Activated gamma-delta T cell treated with Interleukin-2 at 50 U/mL for 16 hours (primary cell): ENCODE measurements at regions not wholly inside any gene's neighbourhood (a gene's known extent, or its start where the extent isn't known, plus 50 kb on each side); places are given as distances from the start of the nearest gene placed in this dataset.
"Not testable (repeated sequence)": the region's sequence is repeated elsewhere in the genome, so short reads cannot be mapped to it uniquely, and the experiment has no call there.

Source experiments
- DNase-seq: peaks from one replicate; pipeline ENCODE4 v3.0.0-alpha.2; 2020

DNA sequence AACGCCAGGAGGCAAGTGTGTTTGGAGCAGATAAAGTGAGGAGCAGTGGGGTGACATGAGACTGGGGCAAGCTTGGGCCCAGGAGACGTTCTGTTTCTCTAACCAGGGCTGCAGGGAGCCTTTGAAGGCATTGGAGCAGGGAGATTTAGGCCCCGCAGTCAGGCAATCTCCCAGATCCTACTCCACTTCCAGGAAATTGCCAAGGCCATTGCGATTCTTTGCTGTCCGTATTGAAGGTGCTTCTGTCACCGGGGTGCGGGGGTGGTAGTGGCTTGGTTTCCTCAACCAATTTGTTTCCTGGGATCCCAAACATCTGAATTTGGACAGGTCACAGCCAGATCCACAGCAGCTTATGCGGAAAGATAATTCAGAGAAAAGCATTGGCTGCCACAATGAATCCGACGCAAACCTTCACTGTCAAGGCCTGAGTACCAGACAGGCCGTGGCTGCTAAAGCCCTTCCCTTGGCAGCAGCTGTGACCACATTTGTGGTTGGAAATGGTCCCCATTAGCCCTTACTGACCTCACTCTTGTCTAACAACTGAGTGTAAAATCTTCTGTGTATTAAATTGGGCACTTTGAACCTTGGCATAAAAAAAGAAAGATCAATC is 385.6 kb downstream of the PTPRU start:
- no peak for DNase-seq

DNA sequence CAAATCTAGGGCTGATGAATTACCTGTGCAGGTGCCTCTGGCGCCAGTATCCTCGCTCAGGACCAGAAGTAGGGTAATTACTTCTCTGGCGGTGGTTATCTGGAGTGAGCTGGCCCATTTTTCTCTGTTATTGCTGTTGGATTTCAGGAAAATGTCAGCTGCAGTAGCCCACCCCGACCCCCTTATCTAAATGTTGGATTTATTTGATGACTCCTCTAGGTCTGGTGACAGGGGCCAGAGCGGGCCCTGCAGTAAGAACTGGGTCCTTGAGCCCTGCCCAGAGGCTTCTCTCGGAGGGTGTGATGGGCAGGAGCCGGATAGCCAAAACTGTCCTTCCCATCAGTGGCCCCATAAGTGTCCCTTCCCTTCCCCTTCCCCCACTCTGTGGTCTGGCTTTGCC is 384.3 kb downstream of the PTPRU start:
- DNase-seq, result no peak

DNA sequence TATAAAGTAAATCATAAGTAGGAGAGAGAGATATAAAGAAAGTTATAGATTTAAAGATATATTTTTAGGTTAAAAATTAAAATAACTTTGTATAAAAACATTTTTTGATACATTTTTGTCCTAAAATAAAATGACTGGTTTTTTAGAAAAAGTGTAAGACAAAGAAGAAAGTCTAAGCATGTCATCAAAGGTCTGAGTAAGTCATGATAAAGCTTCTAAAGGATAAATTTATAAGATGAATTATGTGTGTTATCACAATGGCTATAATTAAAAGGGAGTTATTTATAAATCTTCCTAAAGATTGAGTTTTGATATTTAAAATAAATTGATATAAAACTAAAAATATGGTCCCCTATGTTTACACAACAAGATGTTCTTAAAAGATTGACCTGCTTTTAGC is 370.9 kb downstream of the PTPRU start:
- DNase-seq, result no peak

DNA sequence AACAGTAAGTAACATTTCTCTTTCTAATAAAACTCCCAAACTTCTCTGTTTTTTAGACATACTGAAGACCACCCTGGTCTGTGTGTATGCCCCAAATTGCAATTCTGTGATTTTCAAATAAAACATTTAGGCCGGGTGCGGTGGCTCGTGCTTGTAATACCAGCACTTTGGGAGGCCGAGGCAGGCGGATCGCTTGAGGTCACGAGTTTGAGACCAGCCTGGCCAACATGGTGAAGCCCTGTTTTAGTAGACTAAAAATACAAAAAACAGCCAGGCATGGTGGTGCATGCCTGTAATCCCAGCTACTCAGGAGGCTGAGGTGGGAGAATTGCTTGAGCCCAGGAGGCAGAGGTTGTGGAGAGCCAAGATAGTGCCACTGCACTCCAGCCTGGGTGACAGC is 368.5 kb downstream of the PTPRU start:
- DNase-seq, result not testable (repeated sequence)

DNA sequence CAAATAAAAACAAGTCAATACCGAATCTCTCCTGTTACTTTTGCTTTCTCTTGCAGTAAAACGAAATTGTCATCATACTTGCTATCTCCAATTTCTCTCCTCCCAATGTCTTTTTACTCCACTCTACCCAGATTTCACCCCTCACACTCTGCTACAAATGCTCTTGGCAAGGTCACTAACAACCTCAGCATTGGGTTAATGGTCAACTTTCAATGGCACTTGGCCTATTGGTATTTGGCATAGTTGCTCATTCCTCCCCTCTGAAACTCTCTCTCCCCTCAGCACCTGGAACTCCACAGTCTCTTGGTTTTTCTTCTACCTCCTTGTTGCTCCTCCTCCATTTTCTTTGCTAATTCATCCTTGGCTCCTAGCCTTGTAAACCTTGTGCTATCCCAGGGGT is 367.3 kb downstream of the PTPRU start:
- no peak for DNase-seq

DNA sequence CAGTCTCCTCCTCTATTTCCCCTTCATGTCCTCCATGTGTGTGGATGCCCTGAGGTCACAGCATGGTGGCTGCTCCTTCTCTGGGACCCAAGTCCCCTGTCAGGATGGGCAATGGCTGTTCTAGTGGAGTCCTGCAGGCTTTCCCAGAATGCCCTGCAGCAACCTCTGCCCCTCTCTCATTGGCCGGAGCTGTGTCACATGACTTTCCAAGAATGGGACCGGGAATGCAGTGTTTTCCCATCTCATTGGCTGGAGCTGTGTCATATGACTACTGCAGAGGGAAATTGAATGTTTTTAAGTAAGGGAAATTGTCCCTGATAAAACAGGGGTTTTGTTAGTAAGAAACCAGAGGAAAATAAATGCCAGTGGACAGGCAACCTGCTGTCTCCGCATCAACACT is 365.9 kb downstream of the PTPRU start:
- no peak for DNase-seq

DNA sequence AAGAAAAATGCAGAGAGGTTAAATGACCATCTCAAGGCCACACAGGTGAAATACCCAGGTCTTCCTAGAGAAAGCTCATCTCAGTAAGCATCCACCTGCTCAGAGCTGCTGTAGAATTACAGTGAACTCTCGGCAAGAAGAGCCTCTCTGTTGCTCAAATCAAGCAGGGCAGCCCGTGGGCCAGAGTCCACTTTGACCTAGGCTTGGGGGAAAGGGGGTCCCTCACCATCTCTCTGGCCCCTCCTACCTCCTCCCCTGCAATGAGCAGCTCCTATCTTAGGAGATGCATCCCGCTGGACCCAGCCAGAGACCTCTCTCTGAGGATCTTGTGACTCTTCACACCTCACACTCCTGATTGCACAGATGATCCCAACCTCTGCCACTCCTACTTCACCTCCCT is 364.7 kb downstream of the PTPRU start:
- no peak for DNase-seq

DNA sequence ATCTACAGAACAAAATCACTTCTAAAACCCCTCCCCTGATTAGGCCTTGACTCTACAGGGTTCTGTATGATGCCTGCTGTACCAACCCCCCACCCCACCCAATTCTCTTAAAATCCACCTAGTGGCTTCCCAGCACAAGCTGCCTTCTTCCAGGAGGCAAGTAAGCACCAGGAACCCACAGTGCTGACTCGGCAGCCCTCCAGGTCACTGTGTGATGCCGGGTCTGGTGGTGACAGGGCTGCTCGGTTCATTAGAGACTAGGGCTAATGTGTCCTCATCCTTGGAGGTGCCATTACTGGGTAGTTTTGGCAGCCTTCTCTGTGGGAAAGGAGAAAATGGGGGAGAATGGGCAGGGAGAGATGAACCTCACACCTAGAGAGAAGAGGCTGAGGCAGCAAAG is 363.5 kb downstream of the PTPRU start:
- DNase-seq, result no peak

DNA sequence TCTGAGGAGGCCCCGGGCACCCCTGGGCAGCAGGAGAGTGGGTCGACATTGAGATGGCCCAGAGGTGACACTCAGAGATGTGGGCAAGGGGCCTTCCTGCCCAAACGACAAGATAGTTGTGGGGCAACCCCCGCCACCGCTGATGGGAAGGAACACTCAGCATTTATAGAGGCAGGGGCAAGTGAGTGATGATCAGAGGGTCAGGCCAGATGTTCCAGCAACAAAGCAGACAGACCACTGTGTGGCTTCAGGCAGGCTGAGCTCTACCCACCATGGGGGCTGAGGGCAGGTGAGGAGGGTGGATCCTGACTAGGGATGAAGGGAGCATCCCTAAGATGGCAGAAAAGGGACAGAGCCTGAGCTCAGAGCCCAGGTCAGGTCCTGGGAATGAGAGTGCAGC is 362.7 kb downstream of the PTPRU start:
- DNase-seq, result no peak

DNA sequence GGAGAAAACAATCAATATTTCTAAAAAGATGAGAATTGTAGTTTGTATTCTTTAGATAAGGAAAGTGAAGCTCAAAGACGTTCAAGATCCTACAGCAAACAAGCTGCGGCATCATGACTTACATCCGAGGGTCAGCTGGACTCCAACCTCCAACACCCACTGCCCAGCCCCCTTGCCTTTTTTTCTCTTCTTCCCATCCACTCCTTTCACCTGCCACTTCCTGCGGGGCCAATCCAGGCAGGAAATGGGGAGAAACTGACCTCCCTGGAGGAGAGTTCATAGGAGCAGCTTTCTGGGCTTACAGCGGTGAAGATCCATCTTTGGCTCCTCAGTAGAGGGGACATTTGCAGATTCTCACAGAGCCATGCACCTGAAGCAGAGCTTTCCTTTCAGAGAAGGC is 361.5 kb downstream of the PTPRU start:
- no peak for DNase-seq

DNA sequence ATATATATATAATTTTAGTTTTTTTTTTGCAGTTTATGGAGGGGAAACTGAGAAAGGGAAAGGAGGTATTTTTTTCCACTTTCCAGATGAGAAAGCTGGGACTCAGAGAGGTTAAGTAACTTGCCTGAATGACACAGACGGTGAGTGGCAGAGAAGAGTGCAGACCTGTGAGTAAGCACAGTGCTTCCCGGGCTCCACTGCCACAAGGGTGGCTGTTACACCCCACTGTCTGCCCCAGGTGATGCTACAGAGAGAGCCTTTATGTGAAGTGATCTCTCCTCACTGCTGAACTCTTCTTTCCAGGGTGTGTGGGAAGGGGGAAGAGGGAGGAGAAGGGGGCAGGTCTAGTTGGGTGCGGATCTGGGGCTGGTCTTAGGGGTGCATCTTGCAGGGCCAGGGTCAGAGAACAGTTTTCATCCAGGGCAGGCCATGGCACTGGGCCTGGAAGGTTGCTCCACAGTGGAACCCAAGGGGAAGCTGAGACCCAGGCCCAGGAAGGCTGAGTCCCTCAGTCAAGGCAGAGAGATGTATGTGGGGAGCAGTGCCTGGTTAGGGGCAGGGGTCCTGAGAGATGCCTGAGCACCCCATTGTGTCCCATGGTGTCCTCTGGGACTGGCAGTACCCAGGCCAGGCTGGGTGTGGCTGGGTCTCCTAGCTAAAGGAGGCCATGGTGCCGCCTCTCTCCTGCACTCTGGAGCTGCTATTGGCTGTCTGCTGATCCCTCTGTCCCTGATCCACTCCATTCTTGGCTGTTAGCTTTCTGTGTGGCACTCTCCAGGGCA is 357.5 kb downstream of the PTPRU start:
- DNase-seq, result no peak

DNA sequence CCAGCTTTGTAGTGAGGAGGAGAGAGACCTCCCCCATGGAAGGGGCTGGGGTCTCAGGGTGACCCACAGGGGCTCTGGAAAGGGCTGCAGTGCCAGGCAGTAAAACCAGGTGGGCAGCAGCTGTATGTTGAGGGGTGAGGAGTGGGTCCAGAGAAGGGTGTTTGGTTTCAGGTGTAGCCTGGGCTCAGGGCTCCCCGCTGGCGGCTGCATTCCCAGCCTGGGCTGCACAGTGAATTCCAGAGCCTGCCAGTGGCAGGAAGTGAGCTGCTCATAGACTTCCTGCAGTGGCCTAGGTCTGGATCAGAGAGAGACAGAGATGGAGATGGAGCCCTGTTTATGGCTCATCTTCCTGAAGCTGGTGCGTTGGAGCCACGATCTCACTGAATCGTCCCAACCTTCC is 356.4 kb downstream of the PTPRU start:
- no peak for DNase-seq

DNA sequence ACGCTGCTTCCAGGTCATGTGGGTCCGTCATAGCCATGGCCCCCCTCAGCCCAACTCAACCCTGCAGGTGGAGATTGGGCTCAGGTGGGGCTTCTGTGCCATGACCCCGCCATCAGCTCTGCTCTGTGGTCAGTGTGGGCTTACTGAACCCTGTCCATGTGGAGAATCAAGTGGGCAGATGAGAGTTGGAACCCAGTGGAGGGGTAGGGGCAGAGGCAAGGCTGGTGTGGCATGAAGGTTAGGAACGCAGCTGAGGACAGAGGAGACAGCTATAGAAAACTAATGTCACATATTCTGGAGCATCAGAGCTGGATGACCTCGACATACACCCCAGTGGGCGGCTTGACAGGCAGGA is 355.9 kb downstream of the PTPRU start:
- DNase-seq, result no peak

DNA sequence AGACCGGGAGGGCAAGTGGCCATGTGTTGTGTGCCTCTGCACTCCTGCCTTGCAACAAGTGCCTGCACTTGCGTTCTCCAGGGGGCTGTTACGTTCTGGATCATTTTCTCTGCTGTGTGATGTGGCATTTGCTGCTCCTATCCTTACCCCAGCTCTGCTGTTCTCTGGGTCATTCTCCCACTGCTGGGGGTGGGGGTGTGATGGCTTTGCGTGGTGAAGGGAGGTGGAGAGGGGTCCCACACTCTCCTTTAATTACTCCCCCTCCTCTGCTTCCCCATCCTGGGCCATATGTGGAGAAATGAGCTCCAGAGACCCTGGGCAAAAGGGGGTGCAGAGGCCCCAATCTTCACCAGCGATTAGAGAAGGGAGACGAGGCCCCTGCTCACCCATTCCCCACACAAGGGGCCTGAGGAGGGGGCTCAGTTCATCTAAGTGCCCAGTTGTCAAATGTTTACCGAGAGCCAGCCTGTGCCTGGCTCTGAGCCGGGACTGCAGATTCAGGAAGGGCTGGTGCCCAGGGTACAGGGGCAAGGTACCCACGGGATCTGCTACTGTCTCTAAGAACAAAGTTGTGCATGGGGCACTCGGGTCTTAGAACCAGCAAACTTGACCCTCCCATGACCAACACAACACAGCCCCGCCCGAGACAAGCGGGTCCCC is 355.4 kb downstream of the PTPRU start:
- DNase-seq, result no peak

DNA sequence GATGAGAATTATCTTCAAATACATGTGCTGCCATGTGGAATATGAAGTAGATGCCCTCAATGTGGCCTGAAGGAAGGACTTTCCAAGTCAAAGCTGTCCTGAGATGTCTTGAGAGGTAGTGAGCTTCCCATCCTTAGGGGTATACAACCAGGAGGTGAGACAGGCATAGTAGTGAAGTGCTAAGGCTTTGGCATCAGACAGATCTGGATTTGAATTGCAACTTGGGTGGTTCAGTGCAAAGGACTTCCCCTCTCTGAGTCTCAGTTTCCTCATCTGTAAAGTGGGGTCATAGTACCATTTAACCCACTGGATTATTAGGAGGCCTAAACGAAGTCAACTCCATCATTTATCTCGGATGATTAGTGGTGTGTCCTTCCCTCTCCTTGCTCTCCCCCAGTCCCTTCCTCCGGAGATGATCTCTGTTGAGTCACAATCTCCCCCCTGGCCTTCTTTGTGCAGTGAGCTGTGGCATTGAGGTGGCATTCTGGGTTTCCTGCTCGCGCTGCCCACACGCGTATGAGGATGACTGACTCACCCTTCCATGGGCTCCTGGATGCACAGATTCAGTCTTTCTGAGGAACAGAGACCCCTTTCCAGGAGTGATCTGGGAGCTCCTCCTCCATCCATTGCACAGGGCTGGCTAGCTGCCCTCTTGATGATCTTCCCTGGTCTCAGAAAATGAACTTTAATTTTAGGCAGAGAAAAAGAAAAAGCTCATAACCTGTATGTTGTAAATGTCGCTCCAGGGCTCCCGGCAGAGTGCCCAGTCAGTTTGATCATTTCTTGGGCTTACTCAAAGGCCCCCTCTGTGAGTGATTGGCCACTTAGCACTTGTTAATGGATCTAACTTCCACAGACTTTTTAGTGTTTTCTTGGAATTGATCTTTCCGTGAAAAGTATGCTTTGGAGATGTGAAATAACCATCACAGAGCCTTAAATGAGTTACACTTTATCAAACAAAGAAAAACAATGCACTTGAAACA is 354.6 kb downstream of the PTPRU start:
- DNase-seq, result no peak

DNA sequence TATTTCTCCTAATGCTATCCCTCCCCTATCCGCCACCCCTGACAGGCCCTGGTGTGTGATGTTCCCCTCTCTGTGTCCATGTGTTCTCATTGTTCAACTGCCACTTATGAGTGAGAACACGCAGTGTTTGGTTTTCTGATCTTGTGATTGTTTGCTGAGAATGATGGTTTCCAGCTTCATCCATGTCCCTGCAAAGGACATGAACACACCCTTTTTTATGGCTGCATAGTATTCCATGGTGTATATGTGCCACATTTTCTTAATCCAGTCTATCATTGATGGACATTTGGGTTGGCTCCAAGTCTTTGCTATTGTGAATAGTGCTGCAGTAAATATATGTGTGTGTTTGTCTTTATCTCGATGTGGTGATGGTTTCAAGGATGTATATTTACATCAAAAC is 353.4 kb downstream of the PTPRU start:
- DNase-seq, result not testable (repeated sequence)

DNA sequence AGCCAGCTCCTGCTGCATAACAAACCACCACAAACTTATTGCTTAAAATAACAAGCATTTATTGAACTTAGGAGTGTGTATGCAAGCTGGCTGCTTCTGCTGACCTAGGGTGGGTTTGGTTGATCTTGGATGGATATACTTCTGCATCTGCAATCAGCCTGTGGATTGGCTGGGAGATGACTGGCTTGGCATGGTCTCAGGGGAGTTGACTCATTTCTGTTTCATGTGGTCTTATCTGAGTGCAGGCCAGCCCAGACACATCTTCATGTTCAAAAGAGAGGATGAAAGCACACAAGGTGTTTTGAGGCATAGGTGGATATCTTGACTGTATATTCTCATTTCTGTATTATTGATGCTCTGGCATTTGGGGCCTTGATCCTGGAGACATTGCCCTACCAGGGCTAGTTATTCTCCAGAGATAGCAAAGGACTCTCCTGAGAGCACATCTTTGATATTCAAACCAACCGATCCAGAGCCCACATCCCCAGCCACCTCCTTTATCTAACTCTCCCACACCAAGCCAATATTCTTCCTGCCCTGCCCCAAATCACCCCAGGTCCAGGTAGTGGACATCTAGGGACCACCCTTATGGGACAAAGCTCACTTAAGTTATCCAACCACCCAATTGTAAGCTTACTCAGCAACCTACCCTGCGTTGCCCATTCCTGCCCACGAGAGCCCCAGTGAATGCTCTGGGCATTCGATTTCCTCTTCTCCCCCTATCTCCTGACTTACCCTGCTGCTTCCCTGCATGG is 350.8 kb downstream of the PTPRU start:
- no peak for DNase-seq

DNA sequence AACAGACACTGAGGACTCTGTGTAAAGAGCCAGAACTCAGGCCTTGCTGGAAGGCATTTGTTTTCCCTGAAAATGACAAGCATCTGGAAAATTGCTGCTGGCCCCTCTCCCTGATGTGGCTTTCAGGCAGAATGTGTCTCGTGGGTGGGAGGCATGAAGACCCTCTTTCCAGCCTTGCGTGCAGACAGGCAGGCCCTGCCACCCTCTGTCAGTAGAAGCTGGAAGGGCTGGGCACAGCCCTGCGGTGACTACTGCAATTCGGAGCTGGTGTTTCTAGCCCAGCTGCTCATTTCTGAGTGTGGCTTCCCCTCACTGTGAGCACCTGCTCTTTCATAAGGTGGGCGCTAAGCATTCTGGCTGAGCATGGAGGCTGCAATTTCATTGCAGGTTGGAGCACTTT is 349.9 kb downstream of the PTPRU start:
- DNase-seq, result no peak

DNA sequence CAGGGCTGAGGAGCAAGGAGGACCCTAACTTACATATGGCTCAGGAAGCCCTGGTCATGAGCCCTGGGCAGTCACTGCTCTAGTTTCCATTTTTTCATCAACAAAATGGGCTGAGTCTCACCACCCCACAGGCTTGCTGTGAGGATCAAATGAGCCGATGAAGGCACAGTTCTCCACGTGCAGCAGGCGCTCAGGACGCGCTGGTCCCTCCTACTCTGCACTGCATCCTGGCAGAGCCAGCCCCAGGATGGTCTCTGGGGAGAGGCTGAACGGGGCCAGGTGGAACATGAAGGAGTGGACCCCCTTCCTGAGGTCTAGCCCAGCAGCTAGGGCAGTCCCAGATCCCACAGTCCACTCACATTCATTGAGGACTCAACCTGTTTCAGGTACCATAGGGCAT is 349.3 kb downstream of the PTPRU start:
- DNase-seq, result no peak

DNA sequence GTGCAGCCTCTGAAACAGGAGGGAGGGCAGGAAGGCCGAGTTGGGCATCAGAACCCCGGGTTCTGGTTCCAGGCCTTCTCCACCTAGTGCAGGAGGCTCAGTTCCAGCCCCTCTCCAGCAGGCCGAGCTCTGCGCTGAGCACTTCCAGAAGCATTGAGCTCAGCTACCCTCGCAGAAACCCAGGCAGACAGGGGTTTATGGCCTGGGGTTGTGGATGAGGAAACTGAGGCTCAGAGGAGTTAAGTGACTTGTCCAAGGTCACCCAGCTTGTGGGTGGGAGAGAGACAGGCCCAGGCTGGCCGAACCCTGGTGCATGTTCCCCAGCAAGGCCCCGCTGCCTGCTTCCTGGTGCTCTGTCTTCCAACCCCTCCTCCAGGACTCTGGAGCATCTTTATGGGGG is 348.9 kb downstream of the PTPRU start:
- no peak for DNase-seq

DNA sequence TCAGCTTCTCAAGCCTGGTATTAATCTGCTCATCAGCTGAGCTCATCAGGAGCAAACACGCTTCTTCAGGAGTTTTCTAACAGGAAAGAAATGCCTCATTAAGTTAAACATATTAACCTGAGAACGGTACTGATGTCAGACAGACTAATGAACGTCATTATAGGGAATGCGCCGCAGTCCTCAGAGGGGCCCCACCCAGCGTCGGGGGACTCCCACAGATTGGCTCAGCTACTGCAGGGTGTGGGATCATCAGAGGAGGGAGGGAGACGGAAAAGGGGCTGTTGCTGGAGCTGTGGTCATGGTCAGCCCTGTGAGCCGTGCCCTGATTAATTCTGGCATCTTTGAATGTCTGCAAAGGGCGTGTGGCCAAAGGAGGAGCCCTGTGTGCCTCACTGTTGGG is 348.5 kb downstream of the PTPRU start:
- DNase-seq, result no peak

DNA sequence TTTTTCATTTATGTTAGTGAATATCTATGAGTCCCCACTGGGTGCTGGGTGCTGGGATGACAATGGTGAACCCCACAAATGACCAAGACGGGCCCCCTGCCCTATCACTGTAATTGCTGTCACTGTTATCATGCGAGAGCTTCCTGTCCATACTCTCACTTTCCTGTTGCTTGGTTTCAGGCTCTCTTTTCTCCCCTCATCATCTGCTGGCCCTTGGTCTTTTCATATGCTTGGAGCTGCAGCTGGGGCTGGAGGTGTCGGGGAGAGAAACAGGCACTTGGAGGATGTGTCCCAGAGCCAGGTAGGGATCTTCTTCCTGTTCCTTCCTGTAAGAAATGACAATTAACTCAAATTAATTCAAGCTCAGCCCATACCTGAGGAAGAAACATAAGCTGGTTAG is 348.0 kb downstream of the PTPRU start:
- no peak for DNase-seq

DNA sequence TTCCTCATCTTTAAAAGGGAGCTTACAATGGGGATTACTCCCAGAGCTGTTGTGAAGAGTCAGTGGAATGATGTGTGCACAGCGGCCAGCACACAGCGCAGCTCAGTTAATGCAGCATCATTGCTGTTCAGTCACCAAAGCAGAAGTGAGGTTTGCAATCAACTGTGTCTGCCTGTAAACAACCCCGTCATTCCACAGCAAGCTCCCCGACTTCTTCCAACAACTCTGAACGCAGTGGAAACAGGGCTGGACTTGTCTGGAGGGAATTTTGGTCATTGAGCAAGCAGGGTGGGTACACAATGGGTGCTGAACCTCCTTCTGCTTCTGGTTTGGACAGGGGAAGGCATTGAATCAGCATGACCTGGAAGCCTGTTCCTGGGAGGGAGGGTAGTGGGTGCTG is 347.4 kb downstream of the PTPRU start:
- DNase-seq, result no peak
